ENCODE measurements at regions not wholly inside any gene's neighbourhood (a gene's known extent, or its start where the extent isn't known, plus 50 kb on each side); places are given as distances from the start of the nearest gene placed in this dataset.

GRCh38 chr6:43977404-43978111, 149.7 kb downstream of the MRPL14 start:
- no peak overlapping the region for H2BK120ac ChIP-seq (ENCODE audit: low read depth, low read length, poor library complexity, severe bottlenecking)
- whole genome bisulfite sequencing (ENCODE audit: extremely low coverage, insufficient read length, low lambda C conversion rate) = no CpG with 5 or more reads among the region's 10 CpGs
- no peaks in the 10 kb centered on the region for H3K36me3 Mint-ChIP-seq (ENCODE audit: insufficient read depth in 1 of 3, low read depth in 3 of 3)
- no peak overlapping the region for H3K9ac ChIP-seq (ENCODE audit: extremely low read depth, insufficient read length, low read length)
- H3K56ac ChIP-seq (ENCODE audit: insufficient read length, low read depth, low read length) = no peak overlapping the region
- no peaks in the 10 kb centered on the region for H3K4me1 ChIP-seq (ENCODE audit: insufficient read depth, low read length)
- no peak overlapping the region for H2BK5ac ChIP-seq (ENCODE audit: insufficient read length, low read length)
- no peak overlapping the region for H2AFZ ChIP-seq (ENCODE audit: low read length)
- H3K23me2 ChIP-seq (ENCODE audit: insufficient read length, low read depth, low read length, poor library complexity, severe bottlenecking) = no peaks in the 10 kb centered on the region
- H4K5ac ChIP-seq (ENCODE audit: insufficient read length, low read depth, low read length) = no peak overlapping the region
- DNase-seq = peak; percentile 13
- H2BK12ac ChIP-seq (ENCODE audit: insufficient read length, low read depth, low read length) = no peak overlapping the region
- no peaks in the 10 kb centered on the region for H4K20me1 ChIP-seq (ENCODE audit: control insufficient read depth, insufficient read depth, insufficient read length)
- peaks cover 0 to 2% of the 10 kb centered on the region in 2 experiments; a peak in 1 of 5 replicates for H3K9me3 Mint-ChIP-seq
- TF ChIP-seq CTCF (conservative IDR thresholded peaks at IDR 0.05) = no peak
- H3K4me2 ChIP-seq (ENCODE audit: insufficient read depth, insufficient read length, low read length) = no peak overlapping the region
- H2AK5ac ChIP-seq (ENCODE audit: insufficient read length, low read length) = no peak overlapping the region
- H3K27me3 ChIP-seq (ENCODE audit: insufficient read depth, low read length) = no peaks in the 10 kb centered on the region
- H3K27me3 Mint-ChIP-seq (ENCODE audit: low read depth) = peaks cover 15% of the 10 kb centered on the region
- H3K27ac ChIP-seq (ENCODE audit: insufficient read length, low read depth, low read length) = no peak overlapping the region
- H3K79me2 ChIP-seq (ENCODE audit: insufficient read depth, low read length) = no peaks in the 10 kb centered on the region
- H3K79me1 ChIP-seq (ENCODE audit: insufficient read depth, low read depth, low read length, poor library complexity, severe bottlenecking) = no peaks in the 10 kb centered on the region
- H3K23ac ChIP-seq (ENCODE audit: insufficient read length, low read depth, low read length) = no peak overlapping the region
- no peak overlapping the region; a peak in 1 of 7 replicates for H3K27ac Mint-ChIP-seq
- no peaks in the 10 kb centered on the region for H3K9me3 ChIP-seq (ENCODE audit: control insufficient read depth, low read depth, low read length)
- no peak overlapping the region for H4K8ac ChIP-seq (replicated peaks; ENCODE audit: insufficient read length, low read depth, low read length)
- no peak overlapping the region for H2BK15ac ChIP-seq (ENCODE audit: low read depth, low read length)
- H3K14ac ChIP-seq (ENCODE audit: insufficient read depth, low read length) = no peak overlapping the region
- H3K18ac ChIP-seq (ENCODE audit: insufficient read length, low read depth, low read length) = no peak overlapping the region
- H3T11ph ChIP-seq (ENCODE audit: low read length) = no peak overlapping the region
- H3K4me1 Mint-ChIP-seq = no peaks in the 10 kb centered on the region
- H3K4ac ChIP-seq (ENCODE audit: low read depth, low read length) = no peak overlapping the region
- H3K4me3 Mint-ChIP-seq = no peak overlapping the region
- no peak overlapping the region for H2BK20ac ChIP-seq (ENCODE audit: low read depth, low read length, poor library complexity, severe bottlenecking)
- H4K91ac ChIP-seq (ENCODE audit: insufficient read length, low read depth, low read length) = no peak overlapping the region
